MCF 10A (cell line): ENCODE measurements at regions not wholly inside any gene's neighbourhood (a gene's known extent, or its start where the extent isn't known, plus 50 kb on each side); places are given as distances from the start of the nearest gene placed in this dataset.

ENCODE experiments used
- BruUV-seq: library from RNA; stranded (reverse); fragments of 400-500 nt; replicated peaks from 2 replicates; lab custom pipeline; 2021; lab: Mats Ljungman, UMichigan
- CTCF ChIA-PET: fragments of 300-600 bp; sonication (Branson Sonifier 250); formaldehyde crosslinking; extraction: SDS; loops from one replicate; lab custom pipeline; 2021; ENCODE audit warnings: antibody characterized with exemption, inconsistent platforms; lab: Yijun Ruan, JAX
- POLR2A ChIA-PET: fragments of 300-600, 350-650 bp; sonication (Branson Sonifier 250); formaldehyde crosslinking; extraction: SDS; loops from one replicate; lab custom pipeline; 2020; ENCODE audit warnings: antibody characterized with exemption, inconsistent platforms; lab: Yijun Ruan, JAX
- DNase-seq: peaks from one replicate; pipeline ENCODE4 v3.0.0-alpha.2; 2018; ENCODE audit not compliant: unreplicated experiment
- H3K27ac Mint-ChIP-seq: one replicate; pipeline ENCODE4 v1.8.0; 2022; ENCODE audit warnings: mild to moderate bottlenecking, low read depth, mixed read lengths; ENCODE audit not compliant: unreplicated experiment
- H3K27me3 Mint-ChIP-seq: one replicate; pipeline ENCODE4 v1.8.0; 2022; ENCODE audit warnings: mixed read lengths; ENCODE audit not compliant: insufficient read depth, unreplicated experiment
- H3K36me3 Mint-ChIP-seq: one replicate; pipeline ENCODE4 v1.8.0; 2022; ENCODE audit warnings: mild to moderate bottlenecking, moderate library complexity, mixed read lengths; ENCODE audit not compliant: insufficient read depth, unreplicated experiment
- H3K4me1 Mint-ChIP-seq: one replicate; pipeline ENCODE4 v1.8.0; 2022; ENCODE audit warnings: mixed read lengths; ENCODE audit not compliant: insufficient read depth, unreplicated experiment
- H3K4me3 Mint-ChIP-seq: one replicate; pipeline ENCODE4 v1.8.0; 2022; ENCODE audit warnings: mild to moderate bottlenecking, moderate library complexity, mixed read lengths; ENCODE audit not compliant: unreplicated experiment
- H3K9me3 Mint-ChIP-seq: one replicate; pipeline ENCODE4 v1.8.0; 2022; ENCODE audit warnings: mixed read lengths; ENCODE audit not compliant: unreplicated experiment
- CTCF ChIP-seq: fragments of 200-600 bp; IDR thresholded peaks from one replicate; pipeline ENCODE4 v1.8.0; 2022; ENCODE audit warnings: antibody characterized with exemption, mild to moderate bottlenecking; ENCODE audit not compliant: unreplicated experiment
- intact Hi-C: fragments of 100-400 bp; cut with micrococcal nuclease; formaldehyde crosslinking; loops from 2 replicates; pipeline ENCODE4 v1.14.1; 2022

DNA sequence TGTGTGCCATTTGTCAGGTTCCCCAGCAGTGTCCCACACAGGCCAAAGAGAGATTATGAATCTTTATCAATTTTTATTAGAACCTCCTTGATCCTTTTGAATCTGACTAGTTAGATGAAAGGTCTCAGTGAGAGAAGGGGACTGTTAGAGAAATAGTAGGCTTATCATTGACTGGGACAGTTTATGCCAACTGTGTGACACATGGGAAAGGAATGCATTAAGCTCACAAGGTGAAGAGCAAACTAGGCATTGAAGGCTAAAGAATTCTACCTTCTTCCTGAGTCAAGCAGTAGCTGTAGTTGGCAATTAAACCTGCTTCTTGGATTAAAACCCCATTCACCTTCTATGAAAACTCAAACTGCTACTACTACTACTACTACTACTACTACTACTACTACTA is 389.6 kb upstream of the CDH19 start:
- Mint-ChIP-seq H3K9me3 (no peaks in the 10 kb centered on the region), H3K27me3 (peaks cover 33% of the 10 kb centered on the region), H3K4me3 (no peak overlapping the region), H3K27ac (no peak overlapping the region), H3K36me3 (no peaks in the 10 kb centered on the region), H3K4me1 (no peaks in the 10 kb centered on the region)
- CTCF ChIA-PET, result interaction anchor here (0.6 kb wide), 1 partner anchor 286 kb away, joined by 5 read pairs; no protein-coding TSS in a partner anchor
- no TSS peak for BruUV-seq
- peak; percentile 48 for DNase-seq
- POLR2A ChIA-PET, result interaction anchor here (0.6 to 1.1 kb wide), 2 partner anchors 14 to 70 kb away, joined by 3 to 4 read pairs; no protein-coding TSS in a partner anchor
- intact Hi-C loops, result no loop called here
- TF ChIP-seq CTCF, result no peak

GRCh38 chr18:66990909-66991308 is 387.0 kb upstream of the CDH19 start:
- POLR2A ChIA-PET, result no interaction called here
- H3K4me3 Mint-ChIP-seq, result no peak overlapping the region
- TF ChIP-seq CTCF, result no peak
- no peaks in the 10 kb centered on the region for H3K9me3 Mint-ChIP-seq
- no peak for DNase-seq
- H3K36me3 Mint-ChIP-seq, result no peaks in the 10 kb centered on the region
- intact Hi-C loops, result no loop called here
- BruUV-seq, result no TSS peak
- H3K4me1 Mint-ChIP-seq, result no peaks in the 10 kb centered on the region
- H3K27me3 Mint-ChIP-seq, result peaks cover 23% of the 10 kb centered on the region
- no peak overlapping the region for H3K27ac Mint-ChIP-seq
- CTCF ChIA-PET, result no interaction called here

DNA sequence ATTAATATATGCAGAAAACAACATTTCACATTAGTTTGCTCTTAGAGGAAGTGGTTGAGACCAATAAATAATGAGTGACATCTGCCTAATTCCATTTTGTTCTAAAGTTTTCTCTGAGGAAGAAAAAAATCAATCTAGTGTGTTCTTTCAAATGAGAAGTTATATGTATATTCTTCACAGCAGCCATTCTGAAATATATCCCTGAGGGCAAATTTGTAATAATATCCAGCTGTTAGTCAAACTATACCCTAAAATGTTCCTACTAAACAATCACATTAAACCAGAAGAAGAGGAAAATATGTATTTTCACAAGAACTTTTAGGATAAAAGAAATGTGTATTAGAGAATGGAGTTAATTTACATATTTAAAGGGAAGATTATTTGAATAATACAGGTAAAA is 375.1 kb upstream of the CDH19 start:
- Mint-ChIP-seq H3K4me1 (no peaks in the 10 kb centered on the region), H3K9me3 (no peaks in the 10 kb centered on the region), H3K4me3 (no peak overlapping the region), H3K27ac (no peak overlapping the region), H3K36me3 (no peaks in the 10 kb centered on the region), H3K27me3 (peaks cover 36% of the 10 kb centered on the region)
- POLR2A ChIA-PET, result no interaction called here
- intact Hi-C loops, result no loop called here
- CTCF ChIA-PET, result no interaction called here
- no peak for DNase-seq
- BruUV-seq, result no TSS peak
- no peak for TF ChIP-seq CTCF

GRCh38 chr18:66972681-66973080 is 368.8 kb upstream of the CDH19 start:
- POLR2A ChIA-PET, result interaction anchor here (0.7 kb wide), 1 partner anchor 30 kb away, joined by 3 read pairs; no protein-coding TSS in a partner anchor
- intact Hi-C loops, result no loop called here

More at GRCh38 chr18:66972681-66973080, 368.8 kb upstream of the CDH19 start:
- no TSS peak for BruUV-seq
- no peak for DNase-seq
- H3K27me3 Mint-ChIP-seq, result peaks cover 53% of the 10 kb centered on the region
- H3K4me1 Mint-ChIP-seq, result no peaks in the 10 kb centered on the region
- H3K4me3 Mint-ChIP-seq, result no peak overlapping the region
- CTCF ChIA-PET, result no interaction called here
- H3K9me3 Mint-ChIP-seq, result no peaks in the 10 kb centered on the region
- H3K27ac Mint-ChIP-seq, result no peak overlapping the region
- TF ChIP-seq CTCF, result no peak
- no peaks in the 10 kb centered on the region for H3K36me3 Mint-ChIP-seq
